Stomach smooth muscle (tissue), 2 donors: ENCODE measurements at regions not wholly inside any gene's neighbourhood (a gene's known extent, or its start where the extent isn't known, plus 50 kb on each side); places are given as distances from the start of the nearest gene placed in this dataset.
"Not testable (repeated sequence)": the region's sequence is repeated elsewhere in the genome, so short reads cannot be mapped to it uniquely, and the experiment has no call there.

ENCODE experiments used
- H3K27ac ChIP-seq: one replicate; pipeline ENCODE4 v1.7.0; 2013; ENCODE audit warnings: mild to moderate bottlenecking, low read length, inconsistent platforms
- H3K27me3 ChIP-seq, 2 donors: one replicate each; pipeline ENCODE4 v1.7.0; 2013; ENCODE audit warnings: low read length in 2 of 2; ENCODE audit not compliant: insufficient read depth in 2 of 2, control insufficient read depth in 1 of 2
- H3K36me3 ChIP-seq, 2 donors: one replicate each; pipeline ENCODE4 v1.7.0; 2013; ENCODE audit warnings: low read length in 2 of 2; ENCODE audit not compliant: control insufficient read depth in 2 of 2, insufficient read depth in 2 of 2
- H3K4me1 ChIP-seq: one replicate; pipeline ENCODE4 v1.7.0; 2013; ENCODE audit warnings: low read length; ENCODE audit not compliant: control insufficient read depth, insufficient read depth
- H3K4me3 ChIP-seq, 2 donors: one replicate each; pipeline ENCODE4 v1.7.0; 2013; ENCODE audit warnings: low read length in 2 of 2
- H3K9ac ChIP-seq, 2 donors: one replicate each; pipeline ENCODE4 v1.7.0; 2013; ENCODE audit warnings: low read length in 2 of 2, mild to moderate bottlenecking in 1 of 2
- H3K9me3 ChIP-seq, 2 donors: one replicate each; pipeline ENCODE4 v1.7.0; 2013; ENCODE audit warnings: low read length in 2 of 2; ENCODE audit not compliant: control insufficient read depth in 2 of 2
- donor health status: healthy.
- donor health status: Pancreatic carcinoma.

DNA sequence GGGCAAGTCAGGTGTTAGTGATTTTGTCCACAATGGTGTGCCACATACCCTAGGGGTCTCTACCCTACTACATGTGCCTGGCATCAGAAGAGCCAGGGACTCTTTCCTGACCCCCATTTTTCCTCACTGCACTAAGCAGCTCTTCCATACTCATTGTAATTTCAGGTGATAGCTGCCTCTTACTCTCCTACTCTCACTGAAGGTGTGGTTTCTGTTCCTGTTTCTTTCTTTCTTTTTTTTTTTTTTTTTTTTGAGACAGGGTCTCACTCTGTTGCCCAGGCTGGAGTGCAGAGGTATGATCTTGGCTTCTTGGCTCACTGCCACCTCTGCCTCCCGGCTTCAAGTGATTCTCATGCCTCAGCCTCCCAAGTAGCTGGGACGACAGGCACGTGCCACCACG lies 164.9 kb upstream of the USP9X start:
- Histone ChIP-seq H3K36me3 (no peaks in the 10 kb centered on the region), H3K27me3 (peaks cover 0 to 4% of the 10 kb centered on the region in 2 donors), H3K4me3 (no peak overlapping the region), H3K27ac (no peak overlapping the region), H3K4me1 (no peaks in the 10 kb centered on the region), H3K9ac (no peak overlapping the region), H3K9me3 (no peaks in the 10 kb centered on the region)

DNA sequence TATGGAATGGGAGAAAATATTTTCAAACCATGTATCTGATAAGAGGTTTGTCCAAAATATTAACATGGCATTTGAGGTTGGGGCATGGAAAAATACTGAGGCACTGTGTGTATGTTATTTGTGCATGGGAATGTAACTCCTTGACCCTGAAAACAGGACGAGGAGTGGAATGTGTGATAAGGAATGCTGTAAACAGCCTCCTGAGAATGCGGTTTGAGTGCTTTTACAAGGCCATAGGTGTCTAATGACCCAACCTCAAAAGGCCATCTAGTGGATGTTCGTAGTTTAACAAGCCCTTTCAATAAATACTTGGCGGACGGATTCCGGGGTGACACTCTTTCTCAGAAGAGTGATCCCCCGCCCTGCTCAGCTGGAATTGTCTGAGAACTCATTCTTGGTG lies 162.9 kb upstream of the USP9X start:
- Histone ChIP-seq H3K36me3 (no peaks in the 10 kb centered on the region), H3K9ac (no peak overlapping the region), H3K27me3 (no peaks in the 10 kb centered on the region), H3K9me3 (no peaks in the 10 kb centered on the region), H3K27ac (no peak overlapping the region), H3K4me3 (no peak overlapping the region), H3K4me1 (no peaks in the 10 kb centered on the region)

DNA sequence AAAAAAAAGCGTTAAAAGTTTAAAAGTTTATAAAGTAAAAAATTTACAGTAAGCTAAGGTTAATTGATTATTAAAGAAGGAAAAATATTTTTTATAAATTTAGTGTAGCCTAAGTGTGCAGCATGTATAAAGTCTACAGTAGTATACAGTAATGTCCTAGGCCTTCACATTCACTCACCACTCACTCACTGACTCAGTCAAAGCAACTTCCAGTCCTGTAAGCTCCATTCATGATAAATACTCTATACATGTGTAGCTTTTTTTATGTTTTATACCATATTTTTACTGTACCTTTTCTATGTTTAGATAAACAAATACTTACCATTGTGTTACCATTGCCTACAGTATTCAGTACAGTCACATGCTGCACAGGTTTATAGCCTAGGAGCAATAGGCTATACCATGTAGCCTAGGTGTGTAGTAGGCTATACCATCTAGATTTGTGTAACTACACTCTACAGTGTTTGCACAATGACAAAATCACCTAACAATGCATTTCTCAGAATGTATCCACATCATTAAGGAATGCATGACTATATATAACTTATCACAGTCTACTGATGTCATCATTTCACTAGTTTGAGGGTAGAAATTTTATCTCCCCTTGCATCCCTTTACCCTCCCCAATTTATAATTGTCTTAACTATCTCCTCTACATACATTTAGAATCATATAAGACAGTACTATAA lies 158.4 kb upstream of the USP9X start:
- not testable (repeated sequence) for H3K27ac ChIP-seq, H3K9ac ChIP-seq, H3K36me3 ChIP-seq, H3K4me1 ChIP-seq, H3K4me3 ChIP-seq, H3K27me3 ChIP-seq, H3K9me3 ChIP-seq

DNA sequence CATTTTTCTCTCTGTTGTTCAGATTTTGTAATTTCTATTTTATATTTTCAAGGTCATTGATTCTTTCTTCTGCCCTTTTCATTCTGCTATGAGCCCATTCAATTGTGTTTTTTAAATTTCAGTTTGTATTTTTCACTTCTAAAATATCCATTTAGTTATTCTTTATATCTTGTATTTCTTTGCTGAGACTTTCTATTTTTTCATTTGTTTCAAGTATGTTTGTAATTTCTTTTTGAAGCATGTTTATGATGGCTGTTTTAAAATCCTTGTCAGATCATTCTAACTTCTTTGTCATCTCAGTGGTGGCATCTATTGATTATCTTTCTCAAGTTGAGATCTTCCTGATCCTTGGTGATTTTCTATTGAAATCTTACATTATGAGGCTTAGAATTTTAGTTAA lies 157.2 kb upstream of the USP9X start:
- Histone ChIP-seq H3K27me3 (peaks cover 0 to 6% of the 10 kb centered on the region in 2 donors), H3K9me3 (peaks cover 0 to 3% of the 10 kb centered on the region in 2 donors), H3K36me3 (no peaks in the 10 kb centered on the region), H3K4me3 (no peak overlapping the region), H3K4me1 (peaks cover 3% of the 10 kb centered on the region), H3K9ac (no peak overlapping the region), H3K27ac (no peak overlapping the region)

DNA sequence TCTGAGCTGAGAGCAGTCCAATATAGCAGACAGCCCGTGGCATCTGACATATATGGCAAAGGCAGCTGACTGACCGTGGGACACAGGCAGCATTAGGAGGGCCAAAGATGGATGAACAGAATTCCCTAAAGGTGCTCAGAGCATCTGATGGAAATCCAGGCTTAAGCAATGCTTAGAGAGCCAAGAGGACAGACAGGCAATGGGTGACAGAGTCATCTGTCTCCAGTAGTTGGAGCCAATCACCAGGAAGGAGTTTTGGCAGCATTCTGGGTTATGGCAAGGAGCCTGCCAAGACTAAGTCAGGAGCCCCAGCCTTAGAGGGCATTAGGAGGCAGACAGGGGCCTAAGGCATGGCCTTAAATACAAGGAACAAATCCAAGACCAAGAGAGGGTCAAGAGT lies 153.3 kb upstream of the USP9X start:
- H3K4me3 ChIP-seq = no peak overlapping the region
- H3K4me1 ChIP-seq = peaks cover 3% of the 10 kb centered on the region
- peaks cover 0 to 3% of the 10 kb centered on the region in 2 donors for H3K9me3 ChIP-seq
- H3K27me3 ChIP-seq = peaks cover 0 to 8% of the 10 kb centered on the region in 2 donors
- H3K9ac ChIP-seq = no peak overlapping the region
- no peak overlapping the region for H3K27ac ChIP-seq
- no peaks in the 10 kb centered on the region for H3K36me3 ChIP-seq

DNA sequence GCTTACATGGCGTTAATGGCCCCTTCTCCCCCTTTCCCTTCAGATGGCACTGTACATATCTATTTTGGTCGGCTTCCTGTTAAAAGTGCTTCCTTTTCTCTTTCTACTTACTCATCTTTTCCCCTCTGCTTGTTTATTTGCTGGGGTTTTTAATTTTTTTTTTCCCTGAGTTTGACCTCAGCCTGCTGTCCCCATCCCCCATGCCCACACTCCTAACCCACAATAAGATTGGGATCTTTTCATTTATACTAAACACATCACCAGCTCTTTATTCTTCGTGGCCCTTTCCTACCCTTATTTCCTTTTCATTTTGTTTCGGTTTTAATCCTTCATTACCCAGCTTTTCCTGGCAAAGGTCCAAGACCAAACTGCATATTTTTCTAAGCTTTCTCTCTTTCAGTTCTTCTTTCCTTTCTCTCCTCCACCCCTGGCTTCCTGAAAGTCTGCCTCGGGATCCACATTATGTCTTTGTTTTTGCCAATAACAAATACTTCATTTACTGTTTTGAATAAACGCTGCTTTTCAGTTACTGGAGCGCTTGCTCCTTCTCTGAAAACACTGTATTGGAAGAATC lies 152.0 kb upstream of the USP9X start:
- Histone ChIP-seq H3K4me1 (peaks cover 3% of the 10 kb centered on the region), H3K9ac (peak overlapping the region; percentile 7 to 16), H3K27me3 (peaks cover 0 to 8% of the 10 kb centered on the region in 2 donors), H3K4me3 (peak overlapping the region; percentile 12 to 61), H3K9me3 (peaks cover 0 to 3% of the 10 kb centered on the region in 2 donors), H3K36me3 (no peaks in the 10 kb centered on the region), H3K27ac (no peak overlapping the region)

DNA sequence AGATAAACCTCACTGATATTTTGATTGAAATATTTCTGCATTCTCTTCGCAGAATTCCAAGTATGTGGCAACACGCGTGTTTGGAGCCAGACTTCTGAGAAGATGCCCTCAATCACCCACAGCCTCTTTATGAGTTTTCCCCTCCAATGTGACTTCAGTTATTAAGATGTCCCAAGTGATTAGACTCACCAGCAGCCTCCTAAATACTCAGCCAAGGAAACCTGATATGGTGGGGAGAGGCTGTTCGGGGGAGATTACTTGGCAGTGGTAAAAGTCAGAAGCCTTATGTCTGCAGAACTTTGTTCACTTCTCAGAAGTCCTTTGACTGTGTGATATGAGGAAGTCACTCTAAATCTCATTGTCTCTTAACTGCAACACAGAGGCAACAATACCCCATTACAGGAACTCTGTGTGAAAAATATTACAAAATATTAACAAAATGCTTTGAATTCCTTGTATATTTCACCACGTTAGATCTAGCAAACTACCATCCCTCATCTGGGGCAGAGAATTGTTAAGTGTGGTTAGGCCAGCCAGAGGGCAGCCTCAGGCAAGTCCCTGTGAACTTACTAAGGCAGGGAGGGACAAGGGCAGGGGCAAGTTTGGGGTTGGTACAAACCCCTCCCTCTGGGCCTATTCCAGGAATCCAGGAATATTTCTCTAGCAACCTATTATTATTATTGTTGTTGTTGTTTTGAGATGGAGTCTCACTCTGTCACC lies 151.4 kb upstream of the USP9X start:
- no peaks in the 10 kb centered on the region for H3K36me3 ChIP-seq
- H3K27me3 ChIP-seq = peaks cover 0 to 8% of the 10 kb centered on the region in 2 donors
- H3K27ac ChIP-seq = no peak overlapping the region
- H3K4me3 ChIP-seq = peak overlapping the region; percentile 12 to 61
- peaks cover 3% of the 10 kb centered on the region for H3K4me1 ChIP-seq
- peak overlapping the region in 1 of 2 donors; percentile 16 for H3K9ac ChIP-seq
- H3K9me3 ChIP-seq = no peaks in the 10 kb centered on the region

DNA sequence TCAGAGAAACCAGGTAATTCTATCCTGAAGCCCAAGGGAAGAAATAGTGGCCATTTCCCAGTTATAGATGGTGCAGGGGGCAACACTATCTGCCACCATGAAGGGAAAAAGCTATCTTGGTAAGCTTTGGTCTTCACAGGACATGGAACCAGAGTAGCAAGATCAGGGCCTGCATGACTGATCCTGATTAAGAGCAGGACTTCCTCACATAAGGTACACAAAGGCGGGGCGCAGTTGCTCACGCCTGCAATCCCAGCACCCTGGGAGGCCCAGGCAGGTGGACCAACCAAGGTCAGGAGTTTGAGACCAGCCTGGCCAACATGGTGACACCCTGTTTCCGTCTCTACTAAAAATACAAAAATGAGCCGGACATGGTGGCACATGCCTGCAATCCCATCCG lies 148.4 kb upstream of the USP9X start:
- no peak overlapping the region for H3K27ac ChIP-seq
- no peaks in the 10 kb centered on the region for H3K9me3 ChIP-seq
- peaks cover 1% of the 10 kb centered on the region for H3K4me1 ChIP-seq
- no peak overlapping the region for H3K4me3 ChIP-seq
- H3K36me3 ChIP-seq = no peaks in the 10 kb centered on the region
- H3K27me3 ChIP-seq = peaks cover 0 to 6% of the 10 kb centered on the region in 2 donors
- H3K9ac ChIP-seq = no peak overlapping the region

DNA sequence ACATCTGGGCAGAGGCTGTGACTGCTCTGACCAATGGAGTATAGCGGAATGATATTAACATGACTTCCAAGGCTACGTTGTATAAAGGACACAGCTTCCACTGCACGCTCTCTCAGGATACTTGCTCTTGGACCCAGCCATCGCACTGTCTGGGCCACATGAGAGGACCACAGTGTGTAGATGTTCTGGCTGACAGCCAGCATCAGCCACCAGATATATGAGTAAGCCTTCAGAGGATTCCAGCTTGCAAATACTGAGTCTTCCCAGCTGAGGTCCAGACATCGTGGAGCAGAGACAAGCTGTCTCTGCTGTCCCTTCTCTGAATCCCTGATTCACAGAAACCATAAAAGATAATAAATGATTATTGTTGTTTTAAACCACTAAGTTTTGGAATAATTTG lies 146.8 kb upstream of the USP9X start:
- Histone ChIP-seq H3K27me3 (peaks cover 0 to 2% of the 10 kb centered on the region in 2 donors), H3K36me3 (no peaks in the 10 kb centered on the region), H3K27ac (no peak overlapping the region), H3K9me3 (no peaks in the 10 kb centered on the region), H3K4me1 (no peaks in the 10 kb centered on the region), H3K4me3 (no peak overlapping the region), H3K9ac (no peak overlapping the region)

DNA sequence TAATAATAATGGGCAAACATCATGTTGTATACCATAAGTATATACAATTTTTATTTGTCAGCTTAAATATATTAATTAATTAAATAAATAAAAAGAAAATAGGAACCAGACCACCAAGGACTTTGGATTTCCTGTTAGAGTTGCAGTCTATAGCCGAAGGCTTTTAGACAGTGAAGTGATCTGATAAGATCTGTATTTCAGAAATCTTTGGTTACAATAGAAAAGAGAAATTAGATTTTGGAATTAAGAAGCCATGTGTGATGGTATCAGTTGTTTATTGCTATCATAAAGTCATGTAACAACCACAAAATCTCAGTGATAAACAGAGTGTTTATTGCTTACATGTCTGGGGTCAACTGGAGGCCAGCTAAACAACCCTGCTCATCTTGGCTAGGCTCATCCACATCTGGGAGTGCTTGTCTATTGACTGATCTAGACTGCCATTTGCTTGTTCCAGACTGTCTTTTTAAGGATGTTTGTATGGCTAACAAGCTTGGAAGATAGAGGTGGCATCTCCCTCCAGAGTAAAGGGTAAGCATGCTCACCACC lies 142.1 kb upstream of the USP9X start:
- Histone ChIP-seq H3K4me1 (no peaks in the 10 kb centered on the region), H3K36me3 (no peaks in the 10 kb centered on the region), H3K9ac (no peak overlapping the region), H3K27ac (no peak overlapping the region), H3K27me3 (no peaks in the 10 kb centered on the region), H3K9me3 (no peaks in the 10 kb centered on the region), H3K4me3 (no peak overlapping the region)

DNA sequence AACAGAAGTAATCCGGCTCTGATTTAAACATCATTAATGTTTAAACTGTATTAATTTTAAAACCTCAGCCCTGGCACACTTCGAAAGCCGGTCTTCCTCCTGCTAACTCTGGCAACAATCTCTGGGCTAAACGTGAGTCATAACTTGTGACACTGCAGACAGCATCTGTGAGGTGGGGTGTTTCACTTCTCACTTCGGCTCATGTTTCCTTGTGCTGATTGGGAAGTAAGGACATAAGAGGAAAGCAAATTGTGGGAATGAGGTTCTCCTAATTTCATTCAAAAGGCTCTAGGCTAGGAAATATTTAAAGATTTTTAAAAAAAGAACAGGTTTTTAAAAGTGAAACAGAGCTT lies 139.9 kb upstream of the USP9X start:
- Histone ChIP-seq H3K27me3 (peaks cover 0 to 2% of the 10 kb centered on the region in 2 donors), H3K9me3 (no peaks in the 10 kb centered on the region), H3K9ac (no peak overlapping the region), H3K27ac (no peak overlapping the region), H3K4me1 (no peaks in the 10 kb centered on the region), H3K4me3 (no peak overlapping the region), H3K36me3 (no peaks in the 10 kb centered on the region)
